ENCODE measurements at regions not wholly inside any gene's neighbourhood (a gene's known extent, or its start where the extent isn't known, plus 50 kb on each side); places are given as distances from the start of the nearest gene placed in this dataset.

GRCh38 chr1:80566867-80567266 is 1233.9 kb upstream of the ADGRL2 start:
- TF ChIP-seq, protein P1, sequence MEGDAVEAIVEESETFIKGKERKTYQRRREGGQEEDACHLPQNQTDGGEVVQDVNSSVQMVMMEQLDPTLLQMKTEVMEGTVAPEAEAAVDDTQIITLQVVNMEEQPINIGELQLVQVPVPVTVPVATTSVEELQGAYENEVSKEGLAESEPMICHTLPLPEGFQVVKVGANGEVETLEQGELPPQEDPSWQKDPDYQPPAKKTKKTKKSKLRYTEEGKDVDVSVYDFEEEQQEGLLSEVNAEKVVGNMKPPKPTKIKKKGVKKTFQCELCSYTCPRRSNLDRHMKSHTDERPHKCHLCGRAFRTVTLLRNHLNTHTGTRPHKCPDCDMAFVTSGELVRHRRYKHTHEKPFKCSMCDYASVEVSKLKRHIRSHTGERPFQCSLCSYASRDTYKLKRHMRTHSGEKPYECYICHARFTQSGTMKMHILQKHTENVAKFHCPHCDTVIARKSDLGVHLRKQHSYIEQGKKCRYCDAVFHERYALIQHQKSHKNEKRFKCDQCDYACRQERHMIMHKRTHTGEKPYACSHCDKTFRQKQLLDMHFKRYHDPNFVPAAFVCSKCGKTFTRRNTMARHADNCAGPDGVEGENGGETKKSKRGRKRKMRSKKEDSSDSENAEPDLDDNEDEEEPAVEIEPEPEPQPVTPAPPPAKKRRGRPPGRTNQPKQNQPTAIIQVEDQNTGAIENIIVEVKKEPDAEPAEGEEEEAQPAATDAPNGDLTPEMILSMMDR (conservative IDR thresholded peaks at IDR 0.05; ENCODE audit: low read length) = no peak
- no peak for TF ChIP-seq EZH2phosphoT487 (IDR thresholded peaks at IDR 0.05; ENCODE audit: borderline replicate concordance, low read depth, low read length)
